ENCODE measurements at regions not wholly inside any gene's neighbourhood (a gene's known extent, or its start where the extent isn't known, plus 50 kb on each side); places are given as distances from the start of the nearest gene placed in this dataset.

- no peak for TF ChIP-seq FOXM1 (IDR thresholded peaks at IDR 0.05; ENCODE audit: borderline replicate concordance)
- no peak for TF ChIP-seq BHLHE40 (IDR thresholded peaks at IDR 0.05; ENCODE audit: borderline replicate concordance)
- no peak for TF ChIP-seq SUZ12 (IDR thresholded peaks at IDR 0.05)
- no peak for TF ChIP-seq ARNT (IDR thresholded peaks at IDR 0.05)
- no peak for TF ChIP-seq SP1 (IDR thresholded peaks at IDR 0.05)
Observed at GRCh38 chr2:16067037-16067406, 126.7 kb downstream of the MYCN start.
